22Rv1 (cell line): ENCODE measurements at regions not wholly inside any gene's neighbourhood (a gene's known extent, or its start where the extent isn't known, plus 50 kb on each side); places are given as distances from the start of the nearest gene placed in this dataset.

Source experiments
- H3K27ac ChIP-seq: fragments of 450-650 bp; 2 replicates; pipeline ENCODE4 v1.5.1; 2017
- ZFX ChIP-seq: fragments of 450-650 bp; IDR thresholded peaks from 2 replicates; pipeline ENCODE4 v1.6.1; 2017; ENCODE audit warnings: antibody characterized with exemption, borderline replicate concordance
- TF ChIP-seq, protein P1 (sequence below): fragments of 450-650 bp; IDR thresholded peaks from 2 replicates; pipeline ENCODE4 v1.5.1; 2017; ENCODE audit warnings: mild to moderate bottlenecking

DNA sequence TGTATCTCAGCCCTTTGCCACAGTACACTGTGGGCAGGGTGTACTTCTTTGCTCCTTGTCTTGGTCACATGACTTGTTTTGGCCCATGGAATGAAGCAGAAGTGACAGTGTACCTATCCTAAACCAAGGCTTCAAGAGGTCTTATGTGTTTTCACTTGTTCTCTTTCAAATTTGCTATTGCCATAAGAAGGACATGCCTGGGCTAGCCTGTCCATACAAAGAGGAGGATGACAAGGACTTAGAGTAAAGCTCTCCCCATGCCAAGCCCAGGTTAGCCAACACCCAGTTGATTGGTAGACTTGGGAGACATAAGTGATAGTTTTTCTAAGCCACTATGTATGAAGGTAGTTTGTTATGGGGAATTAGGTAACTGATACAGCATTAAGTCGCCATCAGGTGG, 141.1 kb upstream of the MID1 start:
- TF ChIP-seq ZFX: no peak
- TF ChIP-seq, protein P1, sequence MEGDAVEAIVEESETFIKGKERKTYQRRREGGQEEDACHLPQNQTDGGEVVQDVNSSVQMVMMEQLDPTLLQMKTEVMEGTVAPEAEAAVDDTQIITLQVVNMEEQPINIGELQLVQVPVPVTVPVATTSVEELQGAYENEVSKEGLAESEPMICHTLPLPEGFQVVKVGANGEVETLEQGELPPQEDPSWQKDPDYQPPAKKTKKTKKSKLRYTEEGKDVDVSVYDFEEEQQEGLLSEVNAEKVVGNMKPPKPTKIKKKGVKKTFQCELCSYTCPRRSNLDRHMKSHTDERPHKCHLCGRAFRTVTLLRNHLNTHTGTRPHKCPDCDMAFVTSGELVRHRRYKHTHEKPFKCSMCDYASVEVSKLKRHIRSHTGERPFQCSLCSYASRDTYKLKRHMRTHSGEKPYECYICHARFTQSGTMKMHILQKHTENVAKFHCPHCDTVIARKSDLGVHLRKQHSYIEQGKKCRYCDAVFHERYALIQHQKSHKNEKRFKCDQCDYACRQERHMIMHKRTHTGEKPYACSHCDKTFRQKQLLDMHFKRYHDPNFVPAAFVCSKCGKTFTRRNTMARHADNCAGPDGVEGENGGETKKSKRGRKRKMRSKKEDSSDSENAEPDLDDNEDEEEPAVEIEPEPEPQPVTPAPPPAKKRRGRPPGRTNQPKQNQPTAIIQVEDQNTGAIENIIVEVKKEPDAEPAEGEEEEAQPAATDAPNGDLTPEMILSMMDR: no peak
- no peak overlapping the region for H3K27ac ChIP-seq

DNA sequence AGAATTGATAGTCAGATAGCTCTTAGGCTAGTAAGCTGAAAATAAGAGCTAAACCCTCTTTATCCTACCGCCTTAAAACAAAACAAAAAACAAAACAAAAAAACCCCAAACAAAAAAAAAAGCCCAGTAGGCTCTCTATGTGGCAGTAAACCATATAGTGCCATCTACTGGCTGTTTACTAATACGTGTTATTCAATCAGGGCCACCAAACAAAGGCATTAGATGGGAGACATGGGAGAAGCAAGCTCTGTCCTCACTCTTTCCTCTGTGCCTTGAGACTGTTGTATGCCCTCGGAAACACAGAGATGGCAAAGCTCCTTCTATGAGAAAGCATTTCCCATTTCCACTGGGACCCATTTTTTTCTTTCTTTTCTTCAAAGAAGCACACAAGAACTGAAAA, 148.8 kb upstream of the MID1 start:
- TF ChIP-seq, protein P1: peak; percentile 68
- no peak for TF ChIP-seq ZFX
- 0 out of 2 replicates have a peak overlapping the region, but pooled peaks have one; percentile 39 for H3K27ac ChIP-seq

DNA sequence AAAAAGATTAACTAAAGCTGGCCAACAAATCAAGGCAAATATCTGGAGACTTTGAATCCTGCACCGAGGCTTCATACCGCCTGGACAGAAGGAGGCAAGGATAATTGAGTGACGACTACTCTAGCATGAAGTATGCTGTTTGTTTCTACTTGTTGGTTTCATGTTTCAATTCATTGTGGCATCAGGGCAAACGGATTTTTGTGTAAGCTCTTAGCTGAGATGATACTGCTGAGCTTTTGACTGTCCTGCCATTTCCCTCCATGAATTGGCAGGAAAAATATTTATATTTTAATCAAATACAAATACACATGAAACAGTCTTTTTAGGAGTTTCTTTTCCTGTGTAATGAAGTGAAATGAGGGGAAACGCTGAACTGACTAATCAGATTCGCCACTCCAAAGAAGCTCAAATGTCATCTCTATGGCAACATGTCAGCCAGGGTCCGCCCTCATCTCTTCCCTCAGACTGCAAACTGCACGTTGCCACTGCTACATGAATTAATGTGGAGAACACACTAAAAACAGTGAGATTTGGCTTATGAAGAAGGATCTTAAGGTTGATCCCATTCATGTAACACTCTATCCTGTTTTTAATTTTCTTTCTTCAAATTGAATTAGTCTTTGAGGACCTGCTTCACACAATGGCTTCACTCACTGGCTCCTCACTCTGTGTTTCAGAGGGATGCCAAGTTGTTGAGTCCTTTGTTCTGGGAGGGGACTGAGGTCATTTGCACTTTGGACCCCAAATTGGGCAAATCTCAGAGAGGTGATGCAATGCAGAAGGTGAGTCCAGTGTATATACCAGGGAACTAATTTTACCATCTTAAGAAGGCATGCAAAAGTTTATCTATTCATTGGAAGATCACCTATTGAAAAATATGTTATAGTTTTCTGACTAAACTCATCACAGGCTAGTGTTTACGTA, 149.6 kb upstream of the MID1 start:
- TF ChIP-seq, protein P1: no peak
- no peak for TF ChIP-seq ZFX
- H3K27ac ChIP-seq: 0 out of 2 replicates have a peak overlapping the region, but pooled peaks have one; percentile 39

DNA sequence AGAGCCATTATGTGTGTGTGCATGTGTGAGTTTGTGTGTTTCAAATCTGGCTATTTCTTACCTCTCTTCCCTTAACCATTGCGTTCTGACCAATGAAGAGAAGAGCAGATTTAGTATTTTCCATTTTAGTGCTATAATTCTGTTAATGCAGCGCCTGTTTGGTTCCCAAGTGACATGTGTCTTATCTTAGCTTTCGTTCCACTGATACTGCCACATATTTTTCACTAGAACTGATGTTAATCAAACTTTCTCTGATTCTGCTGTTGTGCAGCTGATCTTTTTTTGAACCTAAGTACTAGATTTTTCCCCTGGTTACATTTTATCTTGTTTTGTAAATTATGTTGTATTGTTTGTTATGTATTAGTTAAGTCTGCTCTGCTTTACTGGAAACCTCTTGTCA, 152.9 kb upstream of the MID1 start:
- no peak for TF ChIP-seq ZFX

DNA sequence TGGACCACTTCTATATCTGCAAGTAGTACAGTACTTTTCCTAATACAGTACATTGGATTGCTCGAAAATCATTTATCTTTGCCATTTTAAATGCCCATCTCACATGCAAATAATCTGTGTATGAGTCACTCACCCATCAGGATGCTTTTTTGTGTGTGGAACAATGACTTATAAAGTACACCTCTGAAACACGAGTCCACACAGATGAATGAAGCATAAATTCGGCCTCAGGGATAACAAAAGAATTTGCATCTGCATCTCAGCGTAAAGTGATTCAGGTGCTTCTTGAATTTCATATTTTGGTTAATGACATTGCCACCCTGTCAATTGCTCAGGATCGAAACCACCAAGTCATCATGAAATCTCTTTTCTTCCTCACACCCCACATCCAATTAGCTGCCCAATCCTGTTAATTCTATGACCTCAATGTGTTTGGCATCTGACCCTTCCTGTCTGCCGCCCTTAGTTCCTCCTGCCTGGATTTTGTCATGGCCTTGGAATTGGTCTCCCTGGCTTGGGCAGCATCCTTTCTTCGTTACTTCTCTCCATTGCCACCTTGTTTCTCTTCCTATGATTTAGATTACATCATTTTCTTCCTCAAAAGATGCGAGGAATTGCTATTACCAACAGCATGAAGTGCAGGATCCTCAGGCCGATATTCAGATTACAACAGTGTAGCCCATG, 161.6 kb upstream of the MID1 start:
- no peak overlapping the region for H3K27ac ChIP-seq
- TF ChIP-seq, protein P1: no peak
- TF ChIP-seq ZFX: no peak

More for the DNA sequence above, 152.9 kb upstream of the MID1 start:
- H3K27ac ChIP-seq: no peak overlapping the region

DNA sequence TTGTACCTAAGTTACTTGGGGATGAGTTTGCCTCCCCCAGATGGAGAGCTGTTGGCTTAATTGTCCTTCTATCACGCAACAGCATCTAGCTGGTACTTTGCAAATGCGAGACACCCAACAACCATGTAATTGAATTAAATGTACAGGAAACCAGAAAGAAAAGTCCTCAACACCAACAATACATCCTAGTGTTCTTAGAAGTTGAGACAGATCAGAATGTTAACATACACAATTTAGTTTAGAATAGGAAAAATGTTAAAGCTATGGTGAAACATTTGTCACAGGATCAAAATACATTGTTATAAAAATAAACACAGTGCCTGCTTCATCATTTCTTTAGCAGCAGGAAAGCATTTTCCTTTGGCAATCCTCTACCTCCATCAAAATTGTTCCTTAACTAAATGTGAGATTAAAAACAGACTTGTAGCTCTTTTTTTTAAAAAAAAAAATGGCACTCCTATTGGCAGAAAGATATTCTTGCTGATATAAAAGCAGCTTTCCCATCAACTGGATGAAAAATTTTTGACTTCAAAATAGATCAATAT, 163.1 kb upstream of the MID1 start:
- TF ChIP-seq ZFX: no peak
- TF ChIP-seq, protein P1: no peak
- H3K27ac ChIP-seq: no peak overlapping the region

DNA sequence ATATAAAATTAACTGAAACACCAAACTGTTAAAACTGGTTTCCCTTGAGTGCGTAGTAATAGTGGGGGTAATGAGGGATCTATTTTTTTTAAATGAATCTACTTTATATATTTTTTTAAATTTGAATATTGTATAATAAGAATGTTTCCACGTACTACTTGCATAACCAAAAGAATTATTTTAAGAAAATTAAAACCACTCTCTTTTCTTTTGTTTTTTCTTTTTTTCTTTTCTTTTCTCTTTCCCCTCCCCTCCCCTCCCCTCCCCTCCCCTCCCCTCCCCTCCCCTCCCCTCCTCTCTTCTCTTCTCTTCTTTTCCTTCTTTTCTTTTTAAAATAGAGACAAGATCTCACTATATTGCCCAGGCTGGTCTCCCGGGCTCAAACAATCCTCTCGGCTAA, 166.9 kb upstream of the MID1 start:
- TF ChIP-seq ZFX: no peak
- TF ChIP-seq, protein P1: no peak

More for the DNA sequence above, 166.9 kb upstream of the MID1 start:
- no peak overlapping the region for H3K27ac ChIP-seq
